Hepatocyte (in vitro differentiated cells): ENCODE measurements at regions not wholly inside any gene's neighbourhood (a gene's known extent, or its start where the extent isn't known, plus 50 kb on each side); places are given as distances from the start of the nearest gene placed in this dataset.

Experiments used
- DNase-seq: peaks from one replicate; pipeline ENCODE4 v3.0.0-alpha.2; 2016; ENCODE audit warnings: low spot score
- H2AFZ ChIP-seq: fragments of 200-600 bp; sonication (generic); 2 replicates; pipeline ENCODE4 v1.6.0; 2016; ENCODE audit warnings: antibody characterized with exemption, mild to moderate bottlenecking
- H3K27ac ChIP-seq: fragments of 200-600 bp; sonication (generic); 2 replicates; pipeline ENCODE4 v1.5.1; 2016; ENCODE audit warnings: mild to moderate bottlenecking
- H3K27me3 ChIP-seq: fragments of 200-600 bp; sonication (generic); 2 replicates; pipeline ENCODE4 v1.6.1; 2016
- H3K36me3 ChIP-seq: fragments of 200-600 bp; sonication (generic); replicated peaks from 2 replicates; pipeline ENCODE4 v1.5.1; 2016; ENCODE audit warnings: low read depth; ENCODE audit not compliant: insufficient read depth
- H3K4me1 ChIP-seq: fragments of 200-600 bp; sonication (generic); 2 replicates; pipeline ENCODE4 v1.5.1; 2016; ENCODE audit warnings: mild to moderate bottlenecking, moderate library complexity; ENCODE audit not compliant: insufficient read depth
- H3K4me2 ChIP-seq: fragments of 200-600 bp; sonication (generic); 2 replicates; pipeline ENCODE4 v1.6.0; 2016
- H3K4me3 ChIP-seq: fragments of 200-600 bp; sonication (generic); 2 replicates; pipeline ENCODE4 v1.5.1; 2016; ENCODE audit warnings: mild to moderate bottlenecking
- H3K79me2 ChIP-seq: fragments of 200-600 bp; sonication (generic); 2 replicates; pipeline ENCODE4 v1.6.0; 2017; ENCODE audit warnings: mild to moderate bottlenecking
- H3K9me2 ChIP-seq: fragments of 200-600 bp; sonication (generic); replicated peaks from 2 replicates; pipeline ENCODE4 v1.6.0; 2017; ENCODE audit warnings: mild to moderate bottlenecking; ENCODE audit not compliant: insufficient read depth
- H3K9me3 ChIP-seq: fragments of 200-600 bp; sonication (generic); 2 replicates; pipeline ENCODE4 v1.5.1; 2016; ENCODE audit warnings: low read depth, mild to moderate bottlenecking
- H4K20me1 ChIP-seq: fragments of 200-600 bp; sonication (generic); 2 replicates; pipeline ENCODE4 v1.6.0; 2016; ENCODE audit warnings: mild to moderate bottlenecking; ENCODE audit not compliant: insufficient read depth, poor library complexity, severe bottlenecking
- EZH2 ChIP-seq: fragments of 200-600 bp; sonication (generic); IDR thresholded peaks from 2 replicates; pipeline ENCODE4 v1.6.1; 2016; ENCODE audit warnings: antibody characterized with exemption, mild to moderate bottlenecking, borderline replicate concordance
- EZH2phosphoT487 ChIP-seq: fragments of 200-600 bp; sonication (generic); IDR thresholded peaks from one replicate; pipeline ENCODE4 v1.6.1; 2018; ENCODE audit warnings: antibody characterized with exemption, mild to moderate bottlenecking, low read depth, moderate library complexity; ENCODE audit not compliant: unreplicated experiment, severe bottlenecking
- WGBS: methylation state at CpG from one replicate; pipeline ENCODE4 v1.1.6; 2016; ENCODE audit warnings: low lambda C conversion rate; ENCODE audit errors: missing lambda C conversion rate; 5-methylcytosine and 5-hydroxymethylcytosine counted together
- TF ChIP-seq, protein P1 (sequence below): fragments of 200-600 bp; sonication (generic); IDR thresholded peaks from 2 replicates; pipeline ENCODE4 v1.5.1; 2016; ENCODE audit warnings: antibody characterized with exemption, mild to moderate bottlenecking; ENCODE audit not compliant: poor library complexity

GRCh38 chr7:68119411-68119810, 1122.8 kb downstream of the TYW1 start:
- no peaks in the 10 kb centered on the region for H3K36me3 ChIP-seq
- H3K4me1 ChIP-seq, result no peaks in the 10 kb centered on the region
- WGBS, result 88% methylated on average over 5 of the region's 5 CpGs
- H3K79me2 ChIP-seq, result no peaks in the 10 kb centered on the region
- H2AFZ ChIP-seq, result no peak overlapping the region
- no peaks in the 10 kb centered on the region for H3K9me3 ChIP-seq
- no peak for DNase-seq
- no peaks in the 10 kb centered on the region for H3K27me3 ChIP-seq
- no peaks in the 10 kb centered on the region for H4K20me1 ChIP-seq
- no peak overlapping the region for H3K4me2 ChIP-seq
- H3K27ac ChIP-seq, result no peak overlapping the region
- H3K4me3 ChIP-seq, result no peak overlapping the region
- TF ChIP-seq, protein P1, sequence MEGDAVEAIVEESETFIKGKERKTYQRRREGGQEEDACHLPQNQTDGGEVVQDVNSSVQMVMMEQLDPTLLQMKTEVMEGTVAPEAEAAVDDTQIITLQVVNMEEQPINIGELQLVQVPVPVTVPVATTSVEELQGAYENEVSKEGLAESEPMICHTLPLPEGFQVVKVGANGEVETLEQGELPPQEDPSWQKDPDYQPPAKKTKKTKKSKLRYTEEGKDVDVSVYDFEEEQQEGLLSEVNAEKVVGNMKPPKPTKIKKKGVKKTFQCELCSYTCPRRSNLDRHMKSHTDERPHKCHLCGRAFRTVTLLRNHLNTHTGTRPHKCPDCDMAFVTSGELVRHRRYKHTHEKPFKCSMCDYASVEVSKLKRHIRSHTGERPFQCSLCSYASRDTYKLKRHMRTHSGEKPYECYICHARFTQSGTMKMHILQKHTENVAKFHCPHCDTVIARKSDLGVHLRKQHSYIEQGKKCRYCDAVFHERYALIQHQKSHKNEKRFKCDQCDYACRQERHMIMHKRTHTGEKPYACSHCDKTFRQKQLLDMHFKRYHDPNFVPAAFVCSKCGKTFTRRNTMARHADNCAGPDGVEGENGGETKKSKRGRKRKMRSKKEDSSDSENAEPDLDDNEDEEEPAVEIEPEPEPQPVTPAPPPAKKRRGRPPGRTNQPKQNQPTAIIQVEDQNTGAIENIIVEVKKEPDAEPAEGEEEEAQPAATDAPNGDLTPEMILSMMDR, result no peak
- TF ChIP-seq EZH2 (no peak), EZH2phosphoT487 (no peak)
- H3K9me2 ChIP-seq, result no peaks in the 10 kb centered on the region

GRCh38 chr7:68121056-68121455, 1124.4 kb downstream of the TYW1 start:
- no peak overlapping the region for H2AFZ ChIP-seq
- H3K27ac ChIP-seq, result no peak overlapping the region
- H3K36me3 ChIP-seq, result no peaks in the 10 kb centered on the region
- no peaks in the 10 kb centered on the region for H3K9me2 ChIP-seq
- no peak overlapping the region for H3K4me2 ChIP-seq
- TF ChIP-seq EZH2phosphoT487 (no peak), EZH2 (no peak)
- TF ChIP-seq, protein P1, result no peak
- H3K4me3 ChIP-seq, result no peak overlapping the region
- H3K9me3 ChIP-seq, result no peaks in the 10 kb centered on the region
- H3K4me1 ChIP-seq, result no peaks in the 10 kb centered on the region
- peaks cover 4% of the 10 kb centered on the region for H3K27me3 ChIP-seq
- H3K79me2 ChIP-seq, result no peaks in the 10 kb centered on the region
- DNase-seq, result no peak
- no peaks in the 10 kb centered on the region for H4K20me1 ChIP-seq

DNA sequence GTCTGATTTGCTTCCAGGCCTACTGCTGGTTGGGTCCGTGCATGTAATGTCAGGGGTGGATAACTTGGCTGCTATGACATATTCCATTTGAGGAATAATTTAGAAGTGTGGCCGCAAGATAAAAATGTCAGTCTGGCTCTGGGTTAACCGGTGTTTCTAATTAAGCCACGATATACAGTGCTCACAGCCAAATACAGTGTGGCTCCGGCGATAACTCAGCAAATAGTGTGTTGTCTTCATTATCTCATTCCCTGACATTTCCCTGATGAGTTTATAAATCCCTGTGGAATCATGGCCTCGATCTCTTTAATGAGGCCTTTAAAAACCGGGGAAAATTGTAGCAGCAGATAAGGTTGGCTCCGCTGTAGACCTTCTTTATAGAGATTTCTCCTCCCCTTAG, 1125.0 kb downstream of the TYW1 start:
- Histone ChIP-seq H4K20me1 (no peaks in the 10 kb centered on the region), H3K4me1 (no peaks in the 10 kb centered on the region), H3K79me2 (no peaks in the 10 kb centered on the region), H3K4me2 (no peak overlapping the region), H2AFZ (no peak overlapping the region), H3K9me2 (no peaks in the 10 kb centered on the region), H3K4me3 (no peak overlapping the region), H3K36me3 (no peaks in the 10 kb centered on the region), H3K27ac (no peak overlapping the region), H3K27me3 (peaks cover 4% of the 10 kb centered on the region), H3K9me3 (no peaks in the 10 kb centered on the region)
- WGBS, result 67% methylated on average over 9 of the region's 9 CpGs
- TF ChIP-seq, protein P1, result no peak
- no peak for TF ChIP-seq EZH2phosphoT487
- no peak for DNase-seq

- no peaks in the 10 kb centered on the region for H3K9me2 ChIP-seq
- no peak overlapping the region for H3K4me2 ChIP-seq
- no peak for DNase-seq
- no peaks in the 10 kb centered on the region for H3K79me2 ChIP-seq
- H3K27me3 ChIP-seq, result peaks cover 4% of the 10 kb centered on the region
- H3K9me3 ChIP-seq, result no peaks in the 10 kb centered on the region
- no peaks in the 10 kb centered on the region for H3K4me1 ChIP-seq
- H2AFZ ChIP-seq, result no peak overlapping the region
- H3K4me3 ChIP-seq, result no peak overlapping the region
- no peak overlapping the region for H3K27ac ChIP-seq
- WGBS, result 94% methylated on average over 8 of the region's 8 CpGs
- no peaks in the 10 kb centered on the region for H3K36me3 ChIP-seq
- no peaks in the 10 kb centered on the region for H4K20me1 ChIP-seq
- TF ChIP-seq EZH2phosphoT487 (no peak), EZH2 (no peak)
- TF ChIP-seq, protein P1, result no peak
These were observed 1126.2 kb downstream of the TYW1 start for GRCh38 chr7:68122801-68123200.
